GM12878 (cell line): ENCODE measurements at regions not wholly inside any gene's neighbourhood (a gene's known extent, or its start where the extent isn't known, plus 50 kb on each side); places are given as distances from the start of the nearest gene placed in this dataset.

Source experiments
- CTCF ChIP-seq, 3 experiments: IDR thresholded peaks in 2 of 3; conservative IDR thresholded peaks in 1 of 3; 2 replicates each; pipeline ENCODE4 v1.5.1; 2011; ENCODE audit warnings: low read depth in 3 of 3, low read length in 3 of 3, mild to moderate bottlenecking in 3 of 3, control low read depth in 2 of 3, moderate library complexity in 2 of 3, inconsistent platforms in 1 of 3, mixed read lengths in 1 of 3; ENCODE audit not compliant: control insufficient read depth in 2 of 3, insufficient read depth in 1 of 3; ENCODE audit errors: extremely low read depth in 1 of 3
- POLR2AphosphoS5 ChIP-seq: IDR thresholded peaks from 2 replicates; pipeline ENCODE4 v1.6.1; 2011; ENCODE audit warnings: mild to moderate bottlenecking, low read length, inconsistent platforms

GRCh38 chr7:125481323-125481722 is 551.7 kb upstream of the POT1 start:
- TF ChIP-seq POLR2AphosphoS5 (no peak), CTCF (IDR thresholded peaks at IDR 0.05 in 2 of 3, conservative IDR thresholded peaks at IDR 0.05 in 1 of 3; ENCODE audit: control insufficient read depth in 2 of 3, extremely low read depth in 1 of 3, insufficient read depth in 1 of 3, low read depth in 3 of 3, low read length in 3 of 3) (no peak)
